ENCODE measurements at regions not wholly inside any gene's neighbourhood (a gene's known extent, or its start where the extent isn't known, plus 50 kb on each side); places are given as distances from the start of the nearest gene placed in this dataset.

GRCh38 chr10:125362950-125363349 lies 202.6 kb upstream of the CTBP2 start:
- no peak for TF ChIP-seq CTCF (conservative IDR thresholded peaks at IDR 0.05; ENCODE audit: low read depth, low read length)
- no peak for DNase-seq (ENCODE audit: low read depth)
- H3K4me3 ChIP-seq (ENCODE audit: low read depth, low read length): no peak overlapping the region

GRCh38 chr10:125359401-125359800 lies 199.0 kb upstream of the CTBP2 start:
- TF ChIP-seq CTCF (conservative IDR thresholded peaks at IDR 0.05; ENCODE audit: low read depth, low read length): no peak
- no peak overlapping the region for H3K4me3 ChIP-seq (ENCODE audit: low read depth, low read length)
- DNase-seq (ENCODE audit: low read depth): no peak

GRCh38 chr10:125355657-125356056 lies 195.3 kb upstream of the CTBP2 start:
- no peak for TF ChIP-seq CTCF (conservative IDR thresholded peaks at IDR 0.05; ENCODE audit: low read depth, low read length)
- H3K4me3 ChIP-seq (ENCODE audit: low read depth, low read length): no peak overlapping the region
- no peak for DNase-seq (ENCODE audit: low read depth)

DNA sequence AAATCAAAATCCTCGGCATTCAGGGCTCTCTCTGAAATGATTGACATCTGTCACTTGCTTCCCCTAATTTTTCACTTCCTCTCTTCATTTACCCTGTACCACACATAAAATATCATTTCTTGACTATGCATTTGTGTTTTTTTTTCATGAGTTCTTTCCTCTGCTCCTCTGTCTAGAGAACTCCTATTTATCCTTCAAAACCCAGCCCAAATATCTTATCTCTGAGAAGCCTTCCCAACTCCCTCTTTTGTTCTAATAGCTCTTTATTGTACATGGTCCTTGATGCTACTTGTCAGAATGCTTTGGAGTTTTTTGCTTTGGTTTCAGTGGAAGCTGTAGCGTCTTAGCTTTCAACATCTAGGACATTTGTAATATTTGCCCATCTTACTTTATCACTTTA lies 190.2 kb upstream of the CTBP2 start:
- H3K4me3 ChIP-seq (ENCODE audit: low read depth, low read length): no peak overlapping the region
- no peak for TF ChIP-seq CTCF (conservative IDR thresholded peaks at IDR 0.05; ENCODE audit: low read depth, low read length)
- DNase-seq (ENCODE audit: low read depth): no peak

- DNase-seq (ENCODE audit: low read depth): no peak
- no peak overlapping the region for H3K4me3 ChIP-seq (ENCODE audit: low read depth, low read length)
- no peak for TF ChIP-seq CTCF (conservative IDR thresholded peaks at IDR 0.05; ENCODE audit: low read depth, low read length)
Observed at GRCh38 chr10:125348536-125348935, 188.2 kb upstream of the CTBP2 start.

- no peak overlapping the region for H3K4me3 ChIP-seq (ENCODE audit: low read depth, low read length)
- no peak for DNase-seq (ENCODE audit: low read depth)
- no peak for TF ChIP-seq CTCF (conservative IDR thresholded peaks at IDR 0.05; ENCODE audit: low read depth, low read length)
Observed at GRCh38 chr10:125344573-125345171, 184.3 kb upstream of the CTBP2 start.

DNA sequence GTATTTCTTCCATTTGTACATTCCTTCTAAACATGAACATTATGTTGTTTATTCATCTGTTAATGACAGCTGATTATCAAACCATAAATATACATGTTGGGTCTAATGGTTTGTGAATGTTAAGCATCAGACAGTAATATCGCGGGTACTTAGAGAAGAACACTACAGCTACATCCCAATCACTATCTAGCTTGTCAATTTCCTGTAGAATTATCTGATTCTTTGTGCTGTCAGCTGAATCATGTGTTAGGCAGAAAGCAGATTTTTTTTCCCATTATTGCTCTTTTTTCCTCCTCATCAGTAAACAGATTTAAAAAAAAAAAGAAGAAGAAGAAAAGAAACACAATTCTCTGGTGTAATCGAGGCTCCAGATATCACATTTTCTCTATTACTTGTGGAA lies 183.6 kb upstream of the CTBP2 start:
- no peak overlapping the region for H3K4me3 ChIP-seq (ENCODE audit: low read depth, low read length)
- no peak for TF ChIP-seq CTCF (conservative IDR thresholded peaks at IDR 0.05; ENCODE audit: low read depth, low read length)
- no peak for DNase-seq (ENCODE audit: low read depth)

Measured in choroid plexus epithelial cell (primary cell).